22Rv1 (cell line): ENCODE measurements at regions not wholly inside any gene's neighbourhood (a gene's known extent, or its start where the extent isn't known, plus 50 kb on each side); places are given as distances from the start of the nearest gene placed in this dataset.

Experiments
- H3K27ac ChIP-seq: fragments of 450-650 bp; 2 replicates; pipeline ENCODE4 v1.5.1; 2017
- ZFX ChIP-seq: fragments of 450-650 bp; IDR thresholded peaks from 2 replicates; pipeline ENCODE4 v1.6.1; 2017; ENCODE audit warnings: antibody characterized with exemption, borderline replicate concordance
- TF ChIP-seq, protein P1 (sequence below): fragments of 450-650 bp; IDR thresholded peaks from 2 replicates; pipeline ENCODE4 v1.5.1; 2017; ENCODE audit warnings: mild to moderate bottlenecking

DNA sequence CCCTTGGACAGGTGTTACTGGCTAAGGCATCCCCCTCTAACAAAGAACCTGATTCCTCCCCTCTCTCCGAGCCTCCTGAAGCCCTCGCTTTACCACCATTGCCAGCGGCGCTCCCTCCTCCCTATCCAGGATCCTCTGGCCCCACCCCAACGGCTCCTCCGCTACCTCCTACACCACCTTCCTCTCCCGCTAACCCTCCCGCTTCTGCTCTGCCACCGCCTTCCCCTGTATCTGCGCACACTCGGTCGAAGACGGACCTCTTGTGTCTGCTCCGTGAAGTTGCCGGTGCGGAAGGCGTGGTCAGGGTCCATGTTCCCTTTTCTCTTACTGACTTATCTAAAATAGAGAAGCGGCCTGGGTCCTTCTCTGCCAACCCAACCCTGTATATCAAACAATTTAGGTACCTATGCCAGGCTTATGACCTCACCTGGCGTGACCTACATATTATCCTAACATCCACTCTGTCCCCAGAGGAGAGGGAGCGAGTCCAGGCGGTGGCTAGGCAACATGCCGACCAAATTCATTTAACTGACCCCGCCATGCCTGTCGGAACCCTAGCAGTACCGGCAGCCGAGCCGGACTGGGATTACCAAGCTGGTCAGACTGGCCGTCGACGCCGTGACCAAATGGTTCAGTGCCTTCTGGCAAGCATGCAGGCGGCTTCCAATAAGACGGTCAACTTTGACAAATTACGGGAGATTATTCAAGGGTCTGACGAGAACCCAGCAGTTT is 958.9 kb downstream of the RPA4 start:
- no peak for TF ChIP-seq ZFX
- TF ChIP-seq, protein P1, sequence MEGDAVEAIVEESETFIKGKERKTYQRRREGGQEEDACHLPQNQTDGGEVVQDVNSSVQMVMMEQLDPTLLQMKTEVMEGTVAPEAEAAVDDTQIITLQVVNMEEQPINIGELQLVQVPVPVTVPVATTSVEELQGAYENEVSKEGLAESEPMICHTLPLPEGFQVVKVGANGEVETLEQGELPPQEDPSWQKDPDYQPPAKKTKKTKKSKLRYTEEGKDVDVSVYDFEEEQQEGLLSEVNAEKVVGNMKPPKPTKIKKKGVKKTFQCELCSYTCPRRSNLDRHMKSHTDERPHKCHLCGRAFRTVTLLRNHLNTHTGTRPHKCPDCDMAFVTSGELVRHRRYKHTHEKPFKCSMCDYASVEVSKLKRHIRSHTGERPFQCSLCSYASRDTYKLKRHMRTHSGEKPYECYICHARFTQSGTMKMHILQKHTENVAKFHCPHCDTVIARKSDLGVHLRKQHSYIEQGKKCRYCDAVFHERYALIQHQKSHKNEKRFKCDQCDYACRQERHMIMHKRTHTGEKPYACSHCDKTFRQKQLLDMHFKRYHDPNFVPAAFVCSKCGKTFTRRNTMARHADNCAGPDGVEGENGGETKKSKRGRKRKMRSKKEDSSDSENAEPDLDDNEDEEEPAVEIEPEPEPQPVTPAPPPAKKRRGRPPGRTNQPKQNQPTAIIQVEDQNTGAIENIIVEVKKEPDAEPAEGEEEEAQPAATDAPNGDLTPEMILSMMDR, result no peak

DNA sequence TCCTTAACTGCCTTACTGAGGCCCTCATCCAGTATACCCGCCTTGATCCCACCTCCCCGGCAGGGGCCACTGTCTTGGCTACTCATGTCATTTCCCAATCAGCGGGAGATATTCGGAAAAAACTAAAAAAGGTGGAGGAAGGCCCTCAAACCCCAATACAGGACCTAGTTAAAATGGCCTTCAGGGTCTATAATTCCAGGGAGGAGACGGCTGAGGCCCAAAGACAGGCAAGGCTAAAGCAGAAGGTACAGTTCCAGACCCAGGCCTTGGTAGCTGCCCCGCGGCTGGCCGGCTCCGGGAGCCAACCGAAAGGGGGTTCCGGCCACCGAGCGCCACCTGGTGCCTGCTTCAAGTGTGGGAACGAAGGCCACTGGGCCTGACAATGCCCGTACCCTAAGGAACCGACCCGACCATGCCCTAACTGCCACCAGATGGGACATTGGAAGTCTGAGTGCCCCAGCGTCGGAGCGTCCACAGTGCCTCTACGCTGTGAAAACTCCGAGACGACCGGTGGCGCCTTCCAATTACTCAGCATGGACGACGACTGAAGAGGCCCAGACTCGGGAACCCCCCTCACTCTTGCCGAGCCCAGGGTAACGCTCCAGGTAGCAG is 959.6 kb downstream of the RPA4 start:
- H3K27ac ChIP-seq, result no peak overlapping the region
- TF ChIP-seq, protein P1, result no peak

More for the DNA sequence above, 958.9 kb downstream of the RPA4 start:
- no peak overlapping the region for H3K27ac ChIP-seq

GRCh38 chrX:97844161-97844560 is 960.5 kb downstream of the RPA4 start:
- no peak for TF ChIP-seq ZFX
- TF ChIP-seq, protein P1, result no peak
- H3K27ac ChIP-seq, result no peak overlapping the region

DNA sequence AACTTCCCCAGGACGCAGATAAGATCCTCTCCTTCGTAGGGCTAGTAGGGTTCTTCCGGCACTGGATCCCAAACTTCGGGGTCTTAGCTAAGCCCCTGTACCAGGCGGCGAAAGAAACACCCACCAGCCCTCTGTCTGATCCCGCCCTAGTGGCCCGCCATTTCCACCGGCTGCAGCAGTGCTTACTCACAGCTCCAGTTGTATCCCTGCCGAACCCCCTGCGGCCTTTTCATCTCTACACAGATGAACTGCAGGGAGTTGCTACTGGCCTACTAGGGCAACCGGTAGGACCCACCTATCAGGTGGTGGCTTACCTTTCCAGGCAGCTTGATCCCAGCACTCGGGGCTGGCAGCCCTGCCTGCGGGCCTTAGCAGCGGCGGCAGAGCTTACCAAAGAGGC is 961.2 kb downstream of the RPA4 start:
- no peak overlapping the region for H3K27ac ChIP-seq
- TF ChIP-seq ZFX, result no peak
- TF ChIP-seq, protein P1, result no peak

DNA sequence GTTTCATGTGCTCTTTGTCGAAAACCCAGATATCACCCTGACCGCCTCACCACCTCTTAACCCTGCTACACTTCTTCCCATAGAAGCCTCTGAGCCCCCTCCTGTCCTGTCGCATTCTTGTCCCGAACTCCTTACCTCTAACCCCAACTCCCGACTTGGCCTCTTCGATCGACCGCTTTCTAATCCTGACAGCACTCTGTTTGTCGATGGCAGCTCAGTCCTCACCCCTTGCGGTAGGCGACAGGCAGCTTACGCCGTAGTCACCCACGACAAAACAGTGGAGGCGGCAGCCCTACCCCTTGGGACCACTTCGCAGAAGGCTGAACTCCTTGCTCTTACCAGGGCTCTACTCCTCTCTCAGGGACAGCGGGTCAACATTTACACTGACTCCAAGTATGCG is 961.7 kb downstream of the RPA4 start:
- no peak overlapping the region for H3K27ac ChIP-seq
- TF ChIP-seq, protein P1, result no peak
- TF ChIP-seq ZFX, result no peak

DNA sequence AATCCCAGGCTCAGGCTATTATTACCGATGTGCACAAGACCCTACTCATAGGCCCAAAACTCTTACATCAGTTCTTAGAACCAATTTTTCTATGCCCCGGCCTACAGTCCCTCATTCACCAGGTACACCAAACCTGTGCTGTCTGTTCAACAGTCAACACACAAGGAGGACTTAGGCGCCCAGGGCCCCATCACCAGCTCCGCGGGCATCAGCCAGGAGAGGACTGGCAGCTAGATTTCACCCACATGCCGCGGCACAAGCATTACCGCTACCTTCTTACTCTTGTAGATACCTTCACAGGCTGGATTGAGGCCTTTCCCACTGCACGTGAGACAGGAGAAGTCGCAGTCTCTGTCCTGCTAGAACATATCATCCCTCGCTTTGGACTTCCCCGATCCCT is 962.5 kb downstream of the RPA4 start:
- no peak for TF ChIP-seq ZFX
- TF ChIP-seq, protein P1, result no peak

DNA sequence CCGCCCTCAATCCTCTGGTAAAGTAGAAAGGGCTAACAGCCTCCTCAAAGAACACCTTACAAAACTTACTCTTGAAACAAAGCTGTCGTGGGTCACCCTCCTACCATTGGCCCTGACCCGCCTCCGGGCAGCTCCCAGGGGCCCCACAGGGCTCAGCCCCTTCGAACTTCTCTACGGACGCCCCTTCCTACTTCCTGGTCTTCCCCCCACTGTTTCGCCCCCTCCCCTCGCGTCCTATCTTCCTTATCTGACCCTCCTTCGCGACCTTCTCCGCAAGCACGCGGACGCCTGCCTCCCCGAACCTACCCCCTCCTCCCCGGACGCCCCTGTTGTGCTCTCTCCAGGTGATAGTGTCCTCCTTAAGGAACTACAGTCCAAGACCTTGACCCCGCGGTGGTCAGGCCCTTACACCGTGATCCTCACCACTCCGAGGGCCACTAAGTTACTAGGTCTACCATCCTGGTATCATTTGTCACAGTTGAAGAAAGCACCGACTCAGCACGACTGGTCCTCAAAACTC is 963.1 kb downstream of the RPA4 start:
- H3K27ac ChIP-seq, result no peak overlapping the region
- TF ChIP-seq, protein P1, result no peak
- TF ChIP-seq ZFX, result no peak

More for the DNA sequence above, 962.5 kb downstream of the RPA4 start:
- H3K27ac ChIP-seq, result no peak overlapping the region
